Neuronal stem cell (in vitro differentiated cells): ENCODE measurements at regions not wholly inside any gene's neighbourhood (a gene's known extent, or its start where the extent isn't known, plus 50 kb on each side); places are given as distances from the start of the nearest gene placed in this dataset.

Source experiments
- DNase-seq: peaks from one replicate; pipeline ENCODE4 v3.0.0-alpha.2; 2013; ENCODE audit warnings: low spot score
- H2AFZ ChIP-seq: one replicate; pipeline ENCODE4 v1.6.1; 2013; ENCODE audit warnings: mild to moderate bottlenecking, low read length, inconsistent platforms
- H2AK5ac ChIP-seq: 2 replicates; pipeline ENCODE4 v1.6.1; 2013; ENCODE audit warnings: low read depth, mild to moderate bottlenecking, inconsistent platforms, low read length, moderate library complexity, mixed read lengths
- H2BK120ac ChIP-seq: 2 replicates; pipeline ENCODE4 v1.6.1; 2013; ENCODE audit warnings: low read depth, mild to moderate bottlenecking, inconsistent platforms, low read length, moderate library complexity, mixed read lengths
- H2BK12ac ChIP-seq: one replicate; pipeline ENCODE4 v1.6.1; 2013; ENCODE audit warnings: low read length, inconsistent platforms
- H2BK15ac ChIP-seq: 2 replicates; pipeline ENCODE4 v1.6.1; 2013; ENCODE audit warnings: mild to moderate bottlenecking, low read length, inconsistent platforms, mixed read lengths
- H2BK5ac ChIP-seq: one replicate; pipeline ENCODE4 v1.6.1; 2013; ENCODE audit warnings: inconsistent platforms, mild to moderate bottlenecking, low read length, moderate library complexity
- H3K14ac ChIP-seq: one replicate; pipeline ENCODE4 v1.6.1; 2013; ENCODE audit warnings: low read length, inconsistent platforms
- H3K18ac ChIP-seq: 2 replicates; pipeline ENCODE4 v1.6.1; 2013; ENCODE audit warnings: low read length, inconsistent platforms
- H3K23ac ChIP-seq: 2 replicates; pipeline ENCODE4 v1.6.1; 2013; ENCODE audit warnings: low read depth, mild to moderate bottlenecking, mixed read lengths, low read length, inconsistent platforms; ENCODE audit not compliant: poor library complexity
- H3K27ac ChIP-seq: replicated peaks from 3 replicates; pipeline ENCODE4 v1.5.1; 2013; ENCODE audit warnings: low read length, inconsistent platforms
- H3K27me3 ChIP-seq, 3 experiments: 2 replicates each; pipeline ENCODE4 v1.6.1; 2013; ENCODE audit warnings: low read length in 3 of 3, mild to moderate bottlenecking in 2 of 3, inconsistent platforms in 1 of 3, low read depth in 1 of 3, mixed read lengths in 1 of 3, moderate library complexity in 1 of 3; ENCODE audit not compliant: control insufficient read depth in 3 of 3, insufficient read depth in 3 of 3
- H3K36me3 ChIP-seq, 2 donors: replicated peaks in 1 of 2; 2 replicates each; pipeline ENCODE4 v1.6.1; 2013; ENCODE audit warnings: low read length in 2 of 2; ENCODE audit not compliant: control insufficient read depth in 2 of 2, insufficient read depth in 2 of 2
- H3K4ac ChIP-seq: 2 replicates; pipeline ENCODE4 v1.6.1; 2013; ENCODE audit warnings: inconsistent platforms, mild to moderate bottlenecking, low read length, moderate library complexity
- H3K4me1 ChIP-seq, 2 donors: 1 replicate in 1 of 2; 2 replicates in 1 of 2; pipeline ENCODE4 v1.6.1; 2013; ENCODE audit warnings: low read length in 2 of 2, low read depth in 1 of 2; ENCODE audit not compliant: control insufficient read depth in 2 of 2, insufficient read depth in 1 of 2
- H3K4me2 ChIP-seq: one replicate; pipeline ENCODE4 v1.6.1; 2013; ENCODE audit warnings: mild to moderate bottlenecking, low read length, inconsistent platforms; ENCODE audit not compliant: insufficient read depth, poor library complexity, severe bottlenecking
- H3K4me3 ChIP-seq, 2 donors: 2 replicates each; pipeline ENCODE4 v1.5.1; 2013; ENCODE audit warnings: low read length in 2 of 2, mild to moderate bottlenecking in 2 of 2, inconsistent platforms in 1 of 2, moderate library complexity in 1 of 2
- H3K79me1 ChIP-seq: one replicate; pipeline ENCODE4 v1.6.1; 2013; ENCODE audit warnings: low read depth, mild to moderate bottlenecking, inconsistent platforms, low read length, moderate library complexity
- H3K9ac ChIP-seq: one replicate; pipeline ENCODE4 v1.6.1; 2013; ENCODE audit warnings: mild to moderate bottlenecking, low read depth, low read length, inconsistent platforms; ENCODE audit not compliant: poor library complexity
- H3K9me3 ChIP-seq, 2 donors: replicated peaks in 1 of 2; 2 replicates each; pipeline versions ENCODE3 to v1.6.1; 2013; ENCODE audit warnings: low read length in 2 of 2, mild to moderate bottlenecking in 2 of 2, inconsistent platforms in 1 of 2, low read depth in 1 of 2, mixed read lengths in 1 of 2, moderate library complexity in 1 of 2; ENCODE audit not compliant: control insufficient read depth in 2 of 2, insufficient read depth in 1 of 2
- H4K8ac ChIP-seq: one replicate; pipeline ENCODE4 v1.6.1; 2013; ENCODE audit warnings: low read depth, mild to moderate bottlenecking, inconsistent platforms, low read length, moderate library complexity
- H4K91ac ChIP-seq: one replicate; pipeline ENCODE4 v1.6.1; 2013; ENCODE audit warnings: low read length, low read depth, mild to moderate bottlenecking, inconsistent platforms; ENCODE audit not compliant: poor library complexity
- WGBS, 2 donors: extraction: QIAGEN DNeasy Blood & Tissue Kit; methylation state at CpG; one replicate each; pipeline ENCODE4 v1.1.7; 2013; ENCODE audit warnings: missing lambda C conversion rate in 2 of 2, mixed read lengths in 1 of 2; ENCODE audit not compliant: insufficient read length in 2 of 2, insufficient replicate concordance in 1 of 2; ENCODE audit errors: extremely low coverage in 2 of 2; 5-methylcytosine and 5-hydroxymethylcytosine counted together

DNA sequence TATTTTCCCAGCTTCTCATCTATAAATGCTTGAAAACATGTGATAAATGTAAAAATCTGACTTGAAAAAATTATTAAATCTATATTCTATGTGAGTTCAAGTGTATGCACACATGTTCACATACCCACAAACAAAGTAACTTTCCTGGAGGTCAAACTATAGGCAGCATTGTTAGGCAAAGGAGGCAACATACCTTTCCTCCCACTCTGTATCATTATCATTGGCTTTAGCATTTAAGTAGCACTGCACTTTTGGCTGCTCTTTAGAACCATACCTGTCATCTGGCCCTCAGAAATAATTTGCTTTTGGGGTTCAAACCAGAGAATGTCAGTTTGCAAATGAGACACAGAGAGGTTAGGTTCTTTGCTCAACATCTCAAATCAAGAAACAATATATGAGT is 102.4 kb upstream of the CCDC196 start:
- H3K27me3 ChIP-seq, result no peaks in the 10 kb centered on the region
- no peak overlapping the region for H3K4ac ChIP-seq
- no peak overlapping the region for H3K14ac ChIP-seq
- no peak overlapping the region for H4K91ac ChIP-seq
- no peak overlapping the region for H3K23ac ChIP-seq
- no peak overlapping the region for H2BK12ac ChIP-seq
- no peak overlapping the region for H3K9ac ChIP-seq
- no peak overlapping the region for H2AFZ ChIP-seq
- H2BK120ac ChIP-seq, result no peak overlapping the region
- H3K36me3 ChIP-seq, result no peaks in the 10 kb centered on the region
- no peak overlapping the region for H3K4me2 ChIP-seq
- H2BK15ac ChIP-seq, result no peak overlapping the region
- no peaks in the 10 kb centered on the region for H3K79me1 ChIP-seq
- no peaks in the 10 kb centered on the region for H3K9me3 ChIP-seq
- H3K18ac ChIP-seq, result no peak overlapping the region
- no peak for DNase-seq
- H3K27ac ChIP-seq, result no peak overlapping the region
- H3K4me3 ChIP-seq, result no peak overlapping the region
- no peak overlapping the region for H2BK5ac ChIP-seq
- H2AK5ac ChIP-seq, result no peak overlapping the region
- H4K8ac ChIP-seq, result no peak overlapping the region
- H3K4me1 ChIP-seq, result peaks cover 7 to 12% of the 10 kb centered on the region in 2 donors

DNA sequence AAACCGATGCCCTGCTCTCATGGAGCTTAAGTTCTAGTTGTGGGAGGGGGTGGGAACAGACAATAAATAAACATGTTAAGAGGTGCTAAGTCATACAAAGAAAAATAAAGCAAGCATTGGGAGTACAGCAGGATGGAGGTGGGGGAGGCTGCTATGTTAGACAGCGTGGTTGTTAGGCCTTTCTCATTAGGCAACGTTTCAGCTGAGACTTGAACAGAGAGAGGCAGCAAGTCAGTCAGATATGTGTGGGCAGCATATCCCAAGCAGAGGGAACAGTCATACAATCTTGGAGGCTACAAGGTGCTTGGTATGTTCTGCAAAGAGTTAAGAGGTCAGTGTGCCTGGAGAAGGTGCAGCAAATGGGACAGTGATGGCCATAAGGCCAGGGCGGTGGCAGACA is 97.7 kb upstream of the CCDC196 start:
- Histone ChIP-seq H2BK12ac (no peak overlapping the region), H2AFZ (no peak overlapping the region), H4K91ac (no peak overlapping the region), H3K79me1 (no peaks in the 10 kb centered on the region), H3K27me3 (no peaks in the 10 kb centered on the region), H2BK15ac (no peak overlapping the region), H3K23ac (no peak overlapping the region), H4K8ac (no peak overlapping the region), H3K4ac (no peak overlapping the region), H3K18ac (no peak overlapping the region), H2AK5ac (no peak overlapping the region), H3K14ac (no peak overlapping the region), H3K4me2 (no peak overlapping the region), H2BK5ac (no peak overlapping the region), H3K9ac (no peak overlapping the region), H3K4me1 (peaks cover 0 to under 1% of the 10 kb centered on the region in 2 donors), H3K4me3 (no peak overlapping the region), H2BK120ac (no peak overlapping the region), H3K27ac (no peak overlapping the region), H3K36me3 (no peaks in the 10 kb centered on the region), H3K9me3 (no peaks in the 10 kb centered on the region)
- DNase-seq, result no peak
- WGBS, 2 donors, result no CpG with 5 or more reads among the region's 4 CpGs

- Histone ChIP-seq H3K27ac (no peak overlapping the region), H3K14ac (no peak overlapping the region), H3K27me3 (no peaks in the 10 kb centered on the region), H2BK5ac (no peak overlapping the region), H2AK5ac (no peak overlapping the region), H3K18ac (no peak overlapping the region), H3K4ac (no peak overlapping the region), H3K4me2 (no peak overlapping the region), H2BK120ac (no peak overlapping the region), H4K8ac (no peak overlapping the region), H3K4me1 (no peaks in the 10 kb centered on the region), H3K79me1 (no peaks in the 10 kb centered on the region), H4K91ac (no peak overlapping the region), H2BK15ac (no peak overlapping the region), H3K9ac (no peak overlapping the region), H3K9me3 (no peaks in the 10 kb centered on the region), H3K36me3 (no peaks in the 10 kb centered on the region), H3K4me3 (no peak overlapping the region), H2AFZ (no peak overlapping the region), H3K23ac (no peak overlapping the region), H2BK12ac (no peak overlapping the region)
- DNase-seq, result no peak
- no CpG with 5 or more reads among the region's 1 CpG for whole genome bisulfite sequencing, 2 donors
Observed at GRCh38 chr14:66389481-66389880, 96.7 kb upstream of the CCDC196 start.

GRCh38 chr14:66395300-66395699 is 90.9 kb upstream of the CCDC196 start:
- H3K4me1 ChIP-seq, result no peaks in the 10 kb centered on the region
- H2BK12ac ChIP-seq, result no peak overlapping the region
- H3K4me3 ChIP-seq, result no peak overlapping the region
- no peak overlapping the region for H3K9ac ChIP-seq
- no peak overlapping the region for H3K18ac ChIP-seq
- no peaks in the 10 kb centered on the region for H3K9me3 ChIP-seq
- no peak overlapping the region for H3K4me2 ChIP-seq
- no peak overlapping the region for H3K27ac ChIP-seq
- no peaks in the 10 kb centered on the region for H3K79me1 ChIP-seq
- H3K36me3 ChIP-seq, result no peaks in the 10 kb centered on the region
- H2BK5ac ChIP-seq, result no peak overlapping the region
- H2BK15ac ChIP-seq, result no peak overlapping the region
- no peak overlapping the region for H3K4ac ChIP-seq
- no CpG with 5 or more reads among the region's 1 CpG for WGBS, 2 donors
- H2AFZ ChIP-seq, result peak overlapping the region; percentile 82
- no peak overlapping the region for H4K8ac ChIP-seq
- no peak overlapping the region for H4K91ac ChIP-seq
- H2AK5ac ChIP-seq, result no peak overlapping the region
- H2BK120ac ChIP-seq, result no peak overlapping the region
- no peaks in the 10 kb centered on the region for H3K27me3 ChIP-seq
- H3K23ac ChIP-seq, result no peak overlapping the region
- H3K14ac ChIP-seq, result no peak overlapping the region
- DNase-seq, result no peak
